Smooth muscle cell (in vitro differentiated cells): ENCODE measurements at regions not wholly inside any gene's neighbourhood (a gene's known extent, or its start where the extent isn't known, plus 50 kb on each side); places are given as distances from the start of the nearest gene placed in this dataset.
A peak's percentile ranks its signal among the peaks of the same experiment; 100 is the strongest.

ENCODE experiments used
- DNase-seq: peaks from one replicate; lab custom pipeline; 2025; ENCODE audit not compliant: unreplicated experiment; lab: John Stamatoyannopoulos, UW
- H2AFZ ChIP-seq: fragments of 200-600 bp; sonication (generic); 2 replicates; pipeline ENCODE4 v1.6.0; 2016; ENCODE audit warnings: antibody characterized with exemption, low read depth, mild to moderate bottlenecking
- H3F3A ChIP-seq: fragments of 200-600 bp; sonication (generic); 2 replicates; pipeline ENCODE4 v1.6.0; 2017; ENCODE audit warnings: antibody characterized with exemption, low read depth
- H3K27ac ChIP-seq: fragments of 200-600 bp; sonication (generic); 2 replicates; pipeline ENCODE4 v1.5.1; 2016; ENCODE audit warnings: low read depth, mild to moderate bottlenecking
- H3K27me3 ChIP-seq: fragments of 200-600 bp; sonication (generic); 2 replicates; pipeline ENCODE4 v1.6.1; 2016; ENCODE audit warnings: low read depth, mild to moderate bottlenecking
- H3K36me3 ChIP-seq: fragments of 200-600 bp; sonication (generic); 2 replicates; pipeline ENCODE4 v1.5.1; 2016; ENCODE audit warnings: low read depth
- H3K4me1 ChIP-seq: fragments of 200-600 bp; sonication (generic); 2 replicates; pipeline ENCODE4 v1.5.1; 2016; ENCODE audit warnings: low read depth
- H3K4me2 ChIP-seq: fragments of 200-600 bp; sonication (generic); 2 replicates; pipeline ENCODE4 v1.6.0; 2016; ENCODE audit warnings: mild to moderate bottlenecking
- H3K4me3 ChIP-seq: fragments of 200-600 bp; sonication (generic); 2 replicates; pipeline ENCODE4 v1.5.1; 2016; ENCODE audit warnings: mild to moderate bottlenecking
- H3K79me2 ChIP-seq: fragments of 200-600 bp; sonication (generic); 2 replicates; pipeline ENCODE4 v1.6.0; 2016; ENCODE audit warnings: low read depth, mild to moderate bottlenecking
- H3K9ac ChIP-seq: fragments of 200-600 bp; sonication (generic); 2 replicates; pipeline ENCODE4 v1.6.0; 2016; ENCODE audit warnings: low read depth
- H3K9me3 ChIP-seq: fragments of 200-600 bp; sonication (generic); replicated peaks from 2 replicates; pipeline ENCODE4 v1.5.1; 2016; ENCODE audit warnings: low read depth
- H4K20me1 ChIP-seq: fragments of 200-600 bp; sonication (generic); 2 replicates; pipeline ENCODE4 v1.6.0; 2016; ENCODE audit warnings: low read depth
- CTCF ChIP-seq: fragments of 200-600 bp; sonication (generic); IDR thresholded peaks from 2 replicates; pipeline ENCODE4 v1.5.1; 2017; ENCODE audit warnings: borderline replicate concordance, mild to moderate bottlenecking, antibody characterized with exemption; ENCODE audit not compliant: insufficient read depth, poor library complexity, severe bottlenecking
- WGBS: methylation state at CpG from one replicate; pipeline ENCODE4 v1.1.7; 2016; ENCODE audit warnings: low lambda C conversion rate; 5-methylcytosine and 5-hydroxymethylcytosine counted together

GRCh38 chr9:8033794-8034193, 234.2 kb upstream of the DMAC1 start:
- WGBS = 81% methylated on average over 2 of the region's 2 CpGs
- no peaks in the 10 kb centered on the region for H3K79me2 ChIP-seq
- H3K27ac ChIP-seq = no peak overlapping the region
- H3K9me3 ChIP-seq = no peaks in the 10 kb centered on the region
- no peaks in the 10 kb centered on the region for H3K27me3 ChIP-seq
- H3K9ac ChIP-seq = no peak overlapping the region
- H3K4me3 ChIP-seq = no peak overlapping the region
- no peaks in the 10 kb centered on the region for H3F3A ChIP-seq
- TF ChIP-seq CTCF = no peak
- no peak for DNase-seq
- H3K36me3 ChIP-seq = no peaks in the 10 kb centered on the region
- no peaks in the 10 kb centered on the region for H3K4me1 ChIP-seq
- no peak overlapping the region for H3K4me2 ChIP-seq
- H4K20me1 ChIP-seq = no peaks in the 10 kb centered on the region
- no peak overlapping the region for H2AFZ ChIP-seq

DNA sequence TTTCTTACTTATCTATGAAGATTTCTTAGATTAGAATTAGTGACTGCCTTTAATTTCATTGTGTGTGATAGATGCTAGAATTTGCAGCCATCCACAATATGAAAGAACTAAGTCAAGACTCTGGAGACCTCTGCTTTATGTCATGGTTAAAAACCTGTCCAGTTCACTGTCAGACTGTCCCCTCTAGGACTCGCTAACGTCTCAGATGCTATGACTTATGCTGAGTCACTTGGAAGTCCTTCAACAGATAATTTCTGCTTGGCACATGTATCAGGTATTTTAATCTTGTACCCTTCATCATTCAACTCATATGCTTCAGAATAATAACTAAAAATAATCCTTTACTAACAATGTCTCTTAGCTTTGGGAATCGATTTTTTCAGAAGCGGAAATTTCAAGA, 230.5 kb upstream of the DMAC1 start:
- TF ChIP-seq CTCF = no peak
- H4K20me1 ChIP-seq = no peaks in the 10 kb centered on the region
- no peak overlapping the region for H3K4me2 ChIP-seq
- no peaks in the 10 kb centered on the region for H3K36me3 ChIP-seq
- 48% methylated on average over 4 of the region's 4 CpGs for WGBS
- no peaks in the 10 kb centered on the region for H3K27me3 ChIP-seq
- H3K4me1 ChIP-seq = peaks cover 10% of the 10 kb centered on the region
- no peaks in the 10 kb centered on the region for H3F3A ChIP-seq
- no peak overlapping the region for H2AFZ ChIP-seq
- H3K9ac ChIP-seq = no peak overlapping the region
- H3K9me3 ChIP-seq = no peaks in the 10 kb centered on the region
- H3K27ac ChIP-seq = peak overlapping the region; percentile 71
- no peak overlapping the region for H3K4me3 ChIP-seq
- H3K79me2 ChIP-seq = no peaks in the 10 kb centered on the region
- no peak for DNase-seq

GRCh38 chr9:8027351-8027750, 227.8 kb upstream of the DMAC1 start:
- Histone ChIP-seq H4K20me1 (no peaks in the 10 kb centered on the region), H3K79me2 (no peaks in the 10 kb centered on the region), H3F3A (no peaks in the 10 kb centered on the region), H2AFZ (no peak overlapping the region), H3K27me3 (no peaks in the 10 kb centered on the region), H3K4me2 (no peak overlapping the region), H3K27ac (no peak overlapping the region), H3K9ac (no peak overlapping the region), H3K4me3 (no peak overlapping the region), H3K9me3 (no peaks in the 10 kb centered on the region), H3K4me1 (peaks cover 10% of the 10 kb centered on the region), H3K36me3 (no peaks in the 10 kb centered on the region)
- 68% methylated on average over 4 of the region's 4 CpGs for WGBS
- no peak for TF ChIP-seq CTCF
- no peak for DNase-seq

DNA sequence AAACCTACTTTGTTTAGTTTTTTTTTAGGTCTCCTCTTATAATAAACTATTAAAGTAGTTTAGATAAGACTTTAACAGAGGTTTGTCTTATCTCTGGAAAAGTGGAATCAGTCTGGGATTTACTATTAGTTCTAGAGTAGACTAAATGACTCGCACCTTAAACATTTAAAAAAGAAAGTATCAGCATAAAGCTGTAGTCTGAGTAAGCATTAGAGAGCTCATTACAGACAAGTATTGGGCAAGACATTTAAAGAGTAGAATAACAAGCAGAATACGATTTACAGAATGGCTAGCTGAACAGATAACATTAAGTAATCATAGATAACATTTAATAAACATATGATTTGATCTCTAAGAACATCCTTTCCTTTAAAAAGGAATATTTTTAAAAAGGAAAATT, 226.0 kb upstream of the DMAC1 start:
- peaks cover 10% of the 10 kb centered on the region for H3K4me1 ChIP-seq
- peak overlapping the region; percentile 32 for H3K27ac ChIP-seq
- no peak for DNase-seq
- WGBS = 7% methylated on average over 2 of the region's 2 CpGs
- H3K9me3 ChIP-seq = no peaks in the 10 kb centered on the region
- H3K79me2 ChIP-seq = no peaks in the 10 kb centered on the region
- no peaks in the 10 kb centered on the region for H3K27me3 ChIP-seq
- no peaks in the 10 kb centered on the region for H3F3A ChIP-seq
- no peak overlapping the region for H2AFZ ChIP-seq
- H3K4me3 ChIP-seq = no peak overlapping the region
- TF ChIP-seq CTCF = no peak
- H4K20me1 ChIP-seq = no peaks in the 10 kb centered on the region
- H3K9ac ChIP-seq = no peak overlapping the region
- H3K36me3 ChIP-seq = no peaks in the 10 kb centered on the region
- H3K4me2 ChIP-seq = peak overlapping the region; percentile 66
